Mammary epithelial cell (primary cell): ENCODE measurements at regions not wholly inside any gene's neighbourhood (a gene's known extent, or its start where the extent isn't known, plus 50 kb on each side); places are given as distances from the start of the nearest gene placed in this dataset.

Experiments used
- CTCF ChIP-seq, 2 donors: IDR thresholded peaks in 1 of 2; conservative IDR thresholded peaks in 1 of 2; 2 replicates each; pipeline ENCODE4 v1.5.1; 2011 to 2012; ENCODE audit warnings: inconsistent platforms in 2 of 2, low read length in 2 of 2, mild to moderate bottlenecking in 2 of 2, control low read depth in 1 of 2, low read depth in 1 of 2; ENCODE audit not compliant: insufficient read depth in 1 of 2; ENCODE audit errors: extremely low read depth in 1 of 2
- EZH2 ChIP-seq: IDR thresholded peaks from 2 replicates; pipeline ENCODE4 v1.6.1; 2012; ENCODE audit warnings: low read length, inconsistent platforms, borderline replicate concordance

- TF ChIP-seq CTCF (conservative IDR thresholded peaks at IDR 0.05 in 1 of 2, IDR thresholded peaks at IDR 0.05 in 1 of 2; ENCODE audit: extremely low read depth in 1 of 2, insufficient read depth in 1 of 2, low read depth in 1 of 2, low read length in 2 of 2): no peak
- no peak for TF ChIP-seq EZH2
Observed at GRCh38 chr12:124435806-124436345, 131.5 kb downstream of the NCOR2 start.
